ENCODE measurements at regions not wholly inside any gene's neighbourhood (a gene's known extent, or its start where the extent isn't known, plus 50 kb on each side); places are given as distances from the start of the nearest gene placed in this dataset.

DNA sequence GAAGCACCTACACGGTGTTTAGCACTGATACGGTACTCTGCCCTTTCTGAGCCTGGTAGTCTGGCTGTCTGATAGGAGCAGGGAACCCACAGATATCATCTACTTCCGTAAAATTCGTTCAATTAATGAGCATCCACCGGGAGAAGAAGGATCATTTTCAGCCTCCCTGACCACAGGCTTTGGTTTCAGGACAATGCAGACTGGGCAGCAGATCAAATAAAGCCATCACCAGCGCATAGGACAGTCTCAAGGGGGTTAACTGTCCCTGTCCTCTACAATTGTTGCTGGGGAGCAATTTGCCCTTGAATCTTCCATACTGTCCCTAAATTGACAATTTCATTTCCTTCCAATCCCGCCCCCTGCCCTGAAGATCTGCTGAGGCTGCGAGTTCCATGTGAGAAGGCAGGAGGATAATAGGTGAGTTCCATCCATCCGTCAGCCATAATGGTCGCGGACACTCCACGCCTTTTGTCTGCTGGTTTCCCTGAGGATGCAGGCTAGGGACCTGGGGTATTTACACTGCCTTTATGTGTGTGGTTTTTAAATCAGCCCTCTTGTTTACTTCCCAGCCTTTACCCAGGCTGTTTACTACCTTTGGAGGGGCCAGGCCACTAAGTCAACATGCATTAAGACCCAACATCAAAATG lies 110.0 kb downstream of the MYCN start:
- intact Hi-C loops (cut with micrococcal nuclease): no loop called here
- no peak overlapping the region for H3K18ac ChIP-seq (ENCODE audit: low read depth, low read length)

More for the DNA sequence above, 110.0 kb downstream of the MYCN start:
- no peak overlapping the region for H2BK120ac ChIP-seq (ENCODE audit: low read depth, low read length)
- no peak overlapping the region for H3K4me3 ChIP-seq (ENCODE audit: insufficient read depth, low read depth, low read length)
- H3K9ac ChIP-seq (ENCODE audit: low read depth, low read length): no peak overlapping the region
- ChIA-PET POLR2A (ENCODE audit: unreplicated experiment) (no interaction called here), CTCF (no interaction called here)
- peaks cover 25% of the 10 kb centered on the region for H3K9me3 ChIP-seq (ENCODE audit: control insufficient read depth, insufficient read depth, low read length)
- no peak overlapping the region for H3K4ac ChIP-seq (ENCODE audit: low read depth, low read length)
- no peak for ATAC-seq (ENCODE audit: low read depth)
- no peak overlapping the region for H2AK9ac ChIP-seq (replicated peaks; ENCODE audit: low read depth, low read length, poor library complexity)
- no CpG with 5 or more reads among the region's 12 CpGs for WGBS, 2 experiments (ENCODE audit: extremely low coverage in 2 of 2, insufficient read length in 1 of 2)
- H3K14ac ChIP-seq (replicated peaks; ENCODE audit: low read depth, low read length): no peak overlapping the region
- H4K91ac ChIP-seq (ENCODE audit: insufficient read depth, low read depth, low read length): no peak overlapping the region
- no peak for TF ChIP-seq MAFK (IDR thresholded peaks at IDR 0.05; ENCODE audit: low read depth, low read length)
- TF ChIP-seq, protein P1, sequence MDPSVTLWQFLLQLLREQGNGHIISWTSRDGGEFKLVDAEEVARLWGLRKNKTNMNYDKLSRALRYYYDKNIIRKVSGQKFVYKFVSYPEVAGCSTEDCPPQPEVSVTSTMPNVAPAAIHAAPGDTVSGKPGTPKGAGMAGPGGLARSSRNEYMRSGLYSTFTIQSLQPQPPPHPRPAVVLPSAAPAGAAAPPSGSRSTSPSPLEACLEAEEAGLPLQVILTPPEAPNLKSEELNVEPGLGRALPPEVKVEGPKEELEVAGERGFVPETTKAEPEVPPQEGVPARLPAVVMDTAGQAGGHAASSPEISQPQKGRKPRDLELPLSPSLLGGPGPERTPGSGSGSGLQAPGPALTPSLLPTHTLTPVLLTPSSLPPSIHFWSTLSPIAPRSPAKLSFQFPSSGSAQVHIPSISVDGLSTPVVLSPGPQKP (IDR thresholded peaks at IDR 0.05; ENCODE audit: borderline replicate concordance, low read depth, low read length): no peak
- no peak for TF ChIP-seq CHD1 (IDR thresholded peaks at IDR 0.05; ENCODE audit: low read depth, low read length)
- TF ChIP-seq BHLHE40 (IDR thresholded peaks at IDR 0.05; ENCODE audit: low read depth, low read length): no peak
- no peak for TF ChIP-seq RCOR1 (IDR thresholded peaks at IDR 0.05; ENCODE audit: insufficient replicate concordance, low read length)
- no peak for TF ChIP-seq RAD21 (IDR thresholded peaks at IDR 0.05; ENCODE audit: low read length)
- no peak for TF ChIP-seq CEBPB (IDR thresholded peaks at IDR 0.05; ENCODE audit: low read depth, low read length)
- TF ChIP-seq, protein P2, sequence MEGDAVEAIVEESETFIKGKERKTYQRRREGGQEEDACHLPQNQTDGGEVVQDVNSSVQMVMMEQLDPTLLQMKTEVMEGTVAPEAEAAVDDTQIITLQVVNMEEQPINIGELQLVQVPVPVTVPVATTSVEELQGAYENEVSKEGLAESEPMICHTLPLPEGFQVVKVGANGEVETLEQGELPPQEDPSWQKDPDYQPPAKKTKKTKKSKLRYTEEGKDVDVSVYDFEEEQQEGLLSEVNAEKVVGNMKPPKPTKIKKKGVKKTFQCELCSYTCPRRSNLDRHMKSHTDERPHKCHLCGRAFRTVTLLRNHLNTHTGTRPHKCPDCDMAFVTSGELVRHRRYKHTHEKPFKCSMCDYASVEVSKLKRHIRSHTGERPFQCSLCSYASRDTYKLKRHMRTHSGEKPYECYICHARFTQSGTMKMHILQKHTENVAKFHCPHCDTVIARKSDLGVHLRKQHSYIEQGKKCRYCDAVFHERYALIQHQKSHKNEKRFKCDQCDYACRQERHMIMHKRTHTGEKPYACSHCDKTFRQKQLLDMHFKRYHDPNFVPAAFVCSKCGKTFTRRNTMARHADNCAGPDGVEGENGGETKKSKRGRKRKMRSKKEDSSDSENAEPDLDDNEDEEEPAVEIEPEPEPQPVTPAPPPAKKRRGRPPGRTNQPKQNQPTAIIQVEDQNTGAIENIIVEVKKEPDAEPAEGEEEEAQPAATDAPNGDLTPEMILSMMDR (conservative IDR thresholded peaks at IDR 0.05; ENCODE audit: low read depth, low read length): no peak
- no peak for TF ChIP-seq POLR2A (IDR thresholded peaks at IDR 0.05; ENCODE audit: low read depth, low read length)
- TF ChIP-seq, protein P3, sequence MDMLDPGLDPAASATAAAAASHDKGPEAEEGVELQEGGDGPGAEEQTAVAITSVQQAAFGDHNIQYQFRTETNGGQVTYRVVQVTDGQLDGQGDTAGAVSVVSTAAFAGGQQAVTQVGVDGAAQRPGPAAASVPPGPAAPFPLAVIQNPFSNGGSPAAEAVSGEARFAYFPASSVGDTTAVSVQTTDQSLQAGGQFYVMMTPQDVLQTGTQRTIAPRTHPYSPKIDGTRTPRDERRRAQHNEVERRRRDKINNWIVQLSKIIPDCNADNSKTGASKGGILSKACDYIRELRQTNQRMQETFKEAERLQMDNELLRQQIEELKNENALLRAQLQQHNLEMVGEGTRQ (IDR thresholded peaks at IDR 0.05; ENCODE audit: low read depth, low read length): no peak
- TF ChIP-seq NFE2L2 (IDR thresholded peaks at IDR 0.05; ENCODE audit: low read depth, low read length): no peak
- no peak for TF ChIP-seq MAZ (IDR thresholded peaks at IDR 0.05; ENCODE audit: borderline replicate concordance, low read depth, low read length)
- TF ChIP-seq FOS (IDR thresholded peaks at IDR 0.05; ENCODE audit: low read depth, low read length): no peak
- TF ChIP-seq SMC3 (IDR thresholded peaks at IDR 0.05; ENCODE audit: low read depth, low read length): no peak
- no peak for TF ChIP-seq RFX5 (IDR thresholded peaks at IDR 0.05; ENCODE audit: low read depth, low read length)
- H3K9me1 ChIP-seq (ENCODE audit: insufficient read depth, low read length): no peaks in the 10 kb centered on the region
- H3K56ac ChIP-seq (ENCODE audit: extremely low read depth, insufficient read depth, low read length): no peak overlapping the region
- no peaks in the 10 kb centered on the region for H3K4me1 ChIP-seq (ENCODE audit: control insufficient read depth, insufficient read depth, low read length)
- H2AFZ ChIP-seq (replicated peaks; ENCODE audit: low read length, poor library complexity): no peak overlapping the region
- no peaks in the 10 kb centered on the region for H4K20me1 ChIP-seq (ENCODE audit: insufficient read depth, low read length)
- BruUV-seq (replicated peaks): no TSS peak
- H2BK20ac ChIP-seq (ENCODE audit: low read depth, low read length): no peak overlapping the region
- DNase-seq: no peak
- H3K27me3 ChIP-seq (ENCODE audit: control insufficient read depth, insufficient read depth, low read length): no peaks in the 10 kb centered on the region
- H2BK5ac ChIP-seq (ENCODE audit: low read depth, low read length, poor library complexity, severe bottlenecking): no peak overlapping the region
- H3K27ac ChIP-seq (ENCODE audit: insufficient read depth, low read length): no peak overlapping the region
- no peak overlapping the region for H4K8ac ChIP-seq (ENCODE audit: low read depth in 2 of 2, low read length in 2 of 2)
- H3K23ac ChIP-seq (ENCODE audit: low read depth, low read length): no peak overlapping the region
- no peak overlapping the region for H2BK15ac ChIP-seq (ENCODE audit: low read depth, low read length)
- H3K36me3 ChIP-seq (ENCODE audit: control insufficient read depth, insufficient read depth, low read length): no peaks in the 10 kb centered on the region
- H2AK5ac ChIP-seq (ENCODE audit: low read depth, low read length): no peak overlapping the region
- no peaks in the 10 kb centered on the region for H3K79me1 ChIP-seq (ENCODE audit: low read depth in 1 of 2, low read length in 2 of 2)
- dilution Hi-C loops (cut with HindIII; ENCODE audit: low sequenced_read_pairs, unreplicated experiment): no loop called here
- H4K5ac ChIP-seq (ENCODE audit: low read depth, low read length): no peak overlapping the region
- in situ Hi-C loops (cut with MboI; ENCODE audit: low sequenced_read_pairs): no loop called here
- no peak overlapping the region for H3K4me2 ChIP-seq (ENCODE audit: low read depth, low read length)

Data from IMR-90 (cell line).